GM23248 (cell line): ENCODE measurements at regions not wholly inside any gene's neighbourhood (a gene's known extent, or its start where the extent isn't known, plus 50 kb on each side); places are given as distances from the start of the nearest gene placed in this dataset.
A peak's percentile ranks its signal among the peaks of the same experiment; 100 is the strongest.

Experiments
- DNase-seq: peaks from one replicate; pipeline ENCODE4 v3.0.0-alpha.2; 2015
- H2AFZ ChIP-seq: fragments of 200-600 bp; sonication (generic); 2 replicates; pipeline ENCODE4 v1.6.1; 2016; ENCODE audit warnings: antibody characterized with exemption
- H3F3A ChIP-seq: fragments of 200-600 bp; sonication (generic); 2 replicates; pipeline ENCODE4 v1.6.1; 2016; ENCODE audit warnings: mild to moderate bottlenecking, antibody characterized with exemption, mixed run types; ENCODE audit not compliant: insufficient read depth
- H3K27ac ChIP-seq: fragments of 200-600 bp; sonication (generic); 2 replicates; pipeline ENCODE4 v1.5.1; 2016; ENCODE audit warnings: mild to moderate bottlenecking
- H3K27me3 ChIP-seq: fragments of 200-600 bp; sonication (generic); replicated peaks from 2 replicates; pipeline ENCODE4 v1.6.1; 2016; ENCODE audit warnings: mild to moderate bottlenecking; ENCODE audit not compliant: insufficient read depth
- H3K36me3 ChIP-seq: fragments of 200-600 bp; sonication (generic); 2 replicates; pipeline ENCODE4 v1.6.1; 2016; ENCODE audit warnings: low read depth, mild to moderate bottlenecking
- H3K4me1 ChIP-seq: fragments of 200-600 bp; sonication (generic); 2 replicates; pipeline ENCODE4 v1.6.1; 2016; ENCODE audit warnings: mild to moderate bottlenecking; ENCODE audit not compliant: insufficient read depth
- H3K4me2 ChIP-seq: fragments of 200-600 bp; sonication (generic); one replicate; pipeline ENCODE4 v1.6.1; 2016; ENCODE audit warnings: mild to moderate bottlenecking; ENCODE audit not compliant: unreplicated experiment
- H3K4me3 ChIP-seq: fragments of 200-600 bp; sonication (generic); 2 replicates; pipeline ENCODE4 v1.5.1; 2016; ENCODE audit warnings: mild to moderate bottlenecking
- H3K79me2 ChIP-seq: fragments of 200-600 bp; sonication (generic); 2 replicates; pipeline ENCODE4 v1.6.1; 2016; ENCODE audit warnings: mild to moderate bottlenecking; ENCODE audit not compliant: insufficient read depth
- H3K9ac ChIP-seq: fragments of 200-600 bp; sonication (generic); 2 replicates; pipeline ENCODE4 v1.6.1; 2016; ENCODE audit warnings: mild to moderate bottlenecking
- H3K9me2 ChIP-seq: fragments of 200-600 bp; sonication (generic); 2 replicates; pipeline ENCODE4 v1.6.1; 2016; ENCODE audit warnings: mixed run types, mild to moderate bottlenecking, moderate library complexity; ENCODE audit not compliant: insufficient read depth
- H3K9me3 ChIP-seq: fragments of 200-600 bp; sonication (generic); one replicate; pipeline ENCODE4 v1.6.1; 2017; ENCODE audit warnings: low read depth
- H4K20me1 ChIP-seq: fragments of 200-600 bp; sonication (generic); 2 replicates; pipeline ENCODE4 v1.6.0; 2016; ENCODE audit not compliant: insufficient read depth
- EZH2 ChIP-seq: fragments of 200-600 bp; sonication (generic); IDR thresholded peaks from 2 replicates; pipeline ENCODE4 v1.6.1; 2018; ENCODE audit warnings: antibody characterized with exemption, mild to moderate bottlenecking; ENCODE audit not compliant: insufficient read depth, poor library complexity, severe bottlenecking
- EZH2phosphoT487 ChIP-seq: fragments of 200-600 bp; sonication (generic); IDR thresholded peaks from 2 replicates; pipeline ENCODE4 v1.6.1; 2018; ENCODE audit warnings: antibody characterized with exemption, moderate library complexity, mild to moderate bottlenecking, low read depth; ENCODE audit not compliant: insufficient read depth
- WGBS, 2 experiments: methylation state at CpG; one replicate each; pipeline ENCODE4 v1.1.6; 2015 to 2017; ENCODE audit warnings: low lambda C conversion rate in 2 of 2, low coverage in 1 of 2; ENCODE audit errors: missing lambda C conversion rate in 2 of 2; 5-methylcytosine and 5-hydroxymethylcytosine counted together
- in situ Hi-C: fragments of 300-500 bp; cut with MboI; formaldehyde crosslinking; loops from 2 replicates; pipeline ENCODE4 v1.15.0; 2020

GRCh38 chr5:73232266-73233041 lies 59.5 kb downstream of the TMEM174 start:
- Histone ChIP-seq H3K27me3 (no peaks in the 10 kb centered on the region), H3K9me3 (no peaks in the 10 kb centered on the region), H3K9ac (no peak overlapping the region), H3K9me2 (no peaks in the 10 kb centered on the region), H2AFZ (peak overlapping the region; percentile 80), H4K20me1 (no peaks in the 10 kb centered on the region), H3K4me1 (peaks cover 25% of the 10 kb centered on the region), H3F3A (no peaks in the 10 kb centered on the region; the same call in 1 of the 2 replicates), H3K36me3 (no peaks in the 10 kb centered on the region), H3K4me3 (0 out of 2 replicates have a peak overlapping the region, but pooled peaks have one; percentile 7), H3K79me2 (no peaks in the 10 kb centered on the region), H3K4me2 (peak overlapping the region; percentile 23), H3K27ac (no peak overlapping the region)
- peak; percentile 24 for DNase-seq
- in situ Hi-C loops, result no loop called here
- WGBS, 2 experiments, result 39 to 42% methylated on average over 37 to 39 of the region's 39 CpGs
- TF ChIP-seq EZH2 (no peak), EZH2phosphoT487 (no peak)

DNA sequence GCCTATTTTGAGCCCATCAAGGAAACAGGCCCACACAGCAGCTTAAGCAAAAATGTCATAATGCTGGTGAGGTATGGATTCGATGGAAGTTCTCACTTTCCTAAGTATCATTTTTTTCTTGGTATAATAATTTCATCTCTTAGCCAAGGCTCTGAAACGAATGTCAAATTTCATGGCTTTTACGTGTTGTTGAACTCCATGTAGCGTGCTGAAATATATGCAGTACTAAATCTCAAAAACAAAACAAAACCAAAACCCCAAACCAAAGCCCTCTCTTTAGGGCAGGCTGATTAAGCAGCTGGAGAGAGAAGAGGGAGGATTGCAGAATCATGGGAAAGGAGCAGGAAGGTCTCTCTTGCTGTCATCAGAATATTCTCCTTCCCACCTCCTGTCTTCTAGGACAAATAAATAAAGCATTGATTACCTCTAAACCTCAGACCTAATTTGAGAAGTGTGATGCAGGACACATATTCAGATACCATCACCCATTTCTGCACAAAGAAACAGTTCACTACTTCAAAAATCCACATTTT lies 58.3 kb downstream of the TMEM174 start:
- H3K36me3 ChIP-seq, result no peaks in the 10 kb centered on the region
- no peak overlapping the region for H3K4me3 ChIP-seq
- H2AFZ ChIP-seq, result no peak overlapping the region
- DNase-seq, result no peak
- no peak overlapping the region for H3K27ac ChIP-seq
- H3K9ac ChIP-seq, result no peak overlapping the region
- no peak overlapping the region for H3K4me2 ChIP-seq
- no peaks in the 10 kb centered on the region for H3K27me3 ChIP-seq
- WGBS, 2 experiments, result 93% methylated on average over 4 of the region's 4 CpGs
- no peaks in the 10 kb centered on the region for H3K9me2 ChIP-seq
- no peaks in the 10 kb centered on the region; the same call in 1 of the 2 replicates for H3F3A ChIP-seq
- H4K20me1 ChIP-seq, result no peaks in the 10 kb centered on the region
- peaks cover 25% of the 10 kb centered on the region for H3K4me1 ChIP-seq
- in situ Hi-C loops, result no loop called here
- H3K79me2 ChIP-seq, result no peaks in the 10 kb centered on the region
- H3K9me3 ChIP-seq, result no peaks in the 10 kb centered on the region
- TF ChIP-seq EZH2phosphoT487 (no peak), EZH2 (no peak)

DNA sequence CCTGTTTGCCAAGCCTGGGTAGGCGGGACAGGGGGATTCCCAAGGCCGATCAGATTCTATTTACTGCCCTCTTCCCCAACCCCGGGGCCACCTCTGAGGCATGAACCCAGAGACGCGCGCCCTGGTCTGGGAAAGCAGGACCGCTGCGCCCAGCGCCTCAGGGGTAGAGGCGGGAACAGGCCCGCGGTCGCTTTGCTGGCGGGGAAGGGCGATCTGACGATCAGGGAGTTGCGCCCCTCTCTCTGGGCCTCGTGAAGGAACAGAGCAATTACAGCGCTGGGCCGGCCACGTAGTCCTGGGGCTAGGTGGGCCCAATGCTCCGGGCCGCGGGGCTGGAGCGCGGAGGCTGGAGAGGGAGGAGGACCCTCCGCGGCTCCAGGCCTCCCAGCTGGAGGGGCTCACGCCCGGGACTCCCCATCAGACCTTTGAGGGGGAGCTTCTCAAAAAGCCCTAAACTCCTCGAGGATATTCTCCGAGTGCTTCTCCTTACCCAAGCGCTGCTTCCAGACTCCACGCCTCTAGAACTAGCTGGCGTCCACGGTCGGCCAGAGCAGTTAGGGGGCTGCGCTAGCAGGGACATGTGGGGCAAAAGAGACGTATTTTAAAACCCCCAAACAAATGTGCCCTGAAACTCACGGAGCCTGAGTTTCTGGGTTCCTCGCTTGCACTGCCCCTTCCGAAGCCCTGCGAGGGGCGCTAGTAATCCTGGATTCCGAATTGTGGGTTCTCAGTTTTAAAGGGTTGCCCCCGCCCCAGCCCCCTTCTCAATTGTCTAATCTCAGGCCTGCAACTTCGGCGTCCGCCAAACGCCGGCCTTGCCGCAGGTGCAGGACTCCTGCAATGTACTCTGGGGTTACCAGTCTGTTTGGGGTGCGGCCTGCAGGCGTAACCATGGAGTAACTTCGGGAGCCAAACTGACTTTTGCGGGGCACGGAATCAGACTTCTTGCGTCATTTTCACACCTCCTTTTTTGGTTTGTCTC lies 57.6 kb downstream of the TMEM174 start:
- Histone ChIP-seq H3K4me3 (no peak overlapping the region), H2AFZ (no peak overlapping the region)
- 95 to 97% methylated on average over 47 to 58 of the region's 58 CpGs for WGBS, 2 experiments

GRCh38 chr5:73229271-73229670 lies 56.3 kb downstream of the TMEM174 start:
- no peaks in the 10 kb centered on the region; the same call in 1 of the 2 replicates for H3F3A ChIP-seq
- no peaks in the 10 kb centered on the region for H3K9me2 ChIP-seq
- H3K9me3 ChIP-seq, result no peaks in the 10 kb centered on the region
- no peak overlapping the region for H3K4me3 ChIP-seq
- H3K36me3 ChIP-seq, result no peaks in the 10 kb centered on the region
- no peaks in the 10 kb centered on the region for H3K79me2 ChIP-seq
- H3K4me2 ChIP-seq, result peak overlapping the region; percentile 15
- H3K9ac ChIP-seq, result no peak overlapping the region
- WGBS, 2 experiments, result 56 to 83% methylated on average over 1 of the region's 1 CpG
- DNase-seq, result peak; percentile 66
- H3K27ac ChIP-seq, result no peak overlapping the region
- in situ Hi-C loops, result no loop called here
- H3K27me3 ChIP-seq, result no peaks in the 10 kb centered on the region
- H4K20me1 ChIP-seq, result no peaks in the 10 kb centered on the region
- H3K4me1 ChIP-seq, result peaks cover 25% of the 10 kb centered on the region
- no peak overlapping the region for H2AFZ ChIP-seq
- no peak for TF ChIP-seq EZH2phosphoT487
- no peak for TF ChIP-seq EZH2

More for the DNA sequence above, 57.6 kb downstream of the TMEM174 start:
- in situ Hi-C loops, result no loop called here
- DNase-seq, result no peak
- H4K20me1 ChIP-seq, result no peaks in the 10 kb centered on the region
- H3K4me1 ChIP-seq, result peaks cover 25% of the 10 kb centered on the region
- TF ChIP-seq EZH2 (no peak), EZH2phosphoT487 (no peak)
- no peaks in the 10 kb centered on the region for H3K27me3 ChIP-seq
- H3K36me3 ChIP-seq, result no peaks in the 10 kb centered on the region
- H3K27ac ChIP-seq, result no peak overlapping the region
- H3K4me2 ChIP-seq, result no peak overlapping the region
- H3F3A ChIP-seq, result no peaks in the 10 kb centered on the region; the same call in 1 of the 2 replicates
- no peaks in the 10 kb centered on the region for H3K9me2 ChIP-seq
- H3K79me2 ChIP-seq, result no peaks in the 10 kb centered on the region
- H3K9ac ChIP-seq, result no peak overlapping the region
- H3K9me3 ChIP-seq, result no peaks in the 10 kb centered on the region
